ENCODE measurements at regions not wholly inside any gene's neighbourhood (a gene's known extent, or its start where the extent isn't known, plus 50 kb on each side); places are given as distances from the start of the nearest gene placed in this dataset.

DNA sequence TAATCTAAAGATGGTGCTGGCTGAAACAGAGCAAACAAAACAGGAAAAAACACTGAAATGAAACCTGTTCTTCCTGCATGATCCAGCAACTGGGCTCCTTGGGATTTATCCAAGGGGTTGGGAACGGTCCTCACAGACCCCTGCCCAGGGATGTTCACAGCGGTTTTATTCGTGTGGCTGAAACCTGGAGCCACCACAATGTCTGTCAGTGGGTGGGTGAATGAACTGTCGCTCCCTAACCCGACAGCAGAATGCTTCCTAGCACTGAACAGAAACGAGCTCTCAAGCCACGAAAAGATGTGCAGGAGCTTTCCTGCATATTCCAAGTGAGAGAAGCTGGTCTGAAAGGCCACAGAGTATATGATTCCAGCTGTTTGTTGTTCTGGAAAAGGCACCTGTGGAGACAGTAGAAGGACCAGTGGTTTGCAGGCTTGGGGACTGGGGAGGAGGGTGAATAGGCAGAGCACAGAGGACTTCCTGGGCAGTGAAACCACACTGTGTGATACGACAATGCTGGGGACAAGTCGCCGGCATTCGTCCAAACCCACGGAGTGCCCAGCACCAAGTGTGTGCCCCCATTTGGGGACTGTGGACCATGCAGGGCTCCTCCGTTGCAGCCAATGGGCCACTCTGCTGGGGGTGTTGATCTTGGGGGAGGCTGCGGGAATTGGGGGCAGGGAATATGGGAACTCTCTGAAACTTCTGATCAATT is 73.9 kb downstream of the TEX29 start:
- no peak for DNase-seq (ENCODE audit: low read depth)

DNA sequence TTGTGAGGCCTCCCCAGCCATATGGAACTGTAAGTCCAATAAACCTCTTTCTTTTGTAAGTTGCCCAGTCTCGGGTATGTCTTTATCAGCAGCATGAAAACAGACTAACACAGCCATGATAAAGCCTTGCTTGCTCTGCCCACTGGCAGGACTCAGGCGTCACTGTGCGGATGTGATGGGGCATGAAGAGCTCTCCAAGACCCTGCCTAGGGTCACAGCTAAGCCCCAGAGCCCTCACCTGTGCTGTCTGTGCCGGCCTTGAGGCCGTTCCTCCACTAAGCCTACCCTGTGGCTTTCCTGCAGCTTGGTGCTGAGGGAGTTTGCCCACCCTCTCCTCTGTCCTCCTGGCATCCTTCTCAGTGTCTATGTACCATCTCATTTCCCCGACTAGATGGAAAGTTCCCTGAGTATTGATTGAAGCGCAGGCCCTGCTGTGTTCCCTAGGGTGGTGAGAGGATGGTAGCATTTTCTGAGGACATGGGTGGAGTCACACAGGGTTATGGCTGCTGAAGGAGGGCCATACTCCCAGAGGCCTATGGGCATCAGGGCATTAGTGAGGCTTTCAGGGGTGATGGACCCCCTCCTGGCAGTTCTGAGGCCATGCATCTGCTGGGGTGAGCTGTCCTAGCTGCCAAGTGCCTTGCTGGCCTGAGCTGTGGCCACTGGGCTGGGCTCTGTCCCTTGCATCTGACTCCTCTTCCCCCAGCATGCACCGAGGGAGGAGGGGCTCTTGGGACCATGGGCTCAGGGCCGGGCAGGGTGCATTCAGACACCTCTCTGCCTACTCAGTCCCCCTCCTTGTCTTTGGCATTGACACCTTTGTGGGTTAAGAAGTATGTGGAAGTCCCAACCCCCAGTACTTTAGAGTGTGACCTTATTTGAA is 75.3 kb downstream of the TEX29 start:
- DNase-seq (ENCODE audit: low read depth), result no peak

DNA sequence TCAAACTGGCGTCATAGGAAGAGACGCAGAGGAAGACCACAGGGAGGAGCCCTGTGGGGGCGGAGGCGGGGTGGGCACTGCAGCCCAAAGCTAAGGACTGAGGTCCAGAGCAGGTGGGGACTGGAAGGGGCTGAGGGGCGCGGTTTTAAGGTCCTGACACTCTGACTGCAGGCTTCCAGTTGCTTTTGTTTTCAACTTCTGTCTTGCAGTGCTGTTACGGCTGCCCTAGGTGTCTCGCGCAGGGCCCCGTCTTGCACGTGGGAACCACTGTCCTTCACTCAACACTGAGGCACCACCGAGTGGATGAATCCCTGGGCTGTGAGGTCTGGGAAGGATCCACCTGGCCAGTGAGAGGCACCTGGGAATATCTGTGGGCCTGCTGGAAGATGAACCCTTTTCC is 76.0 kb downstream of the TEX29 start:
- no peak for DNase-seq (ENCODE audit: low read depth)

DNA sequence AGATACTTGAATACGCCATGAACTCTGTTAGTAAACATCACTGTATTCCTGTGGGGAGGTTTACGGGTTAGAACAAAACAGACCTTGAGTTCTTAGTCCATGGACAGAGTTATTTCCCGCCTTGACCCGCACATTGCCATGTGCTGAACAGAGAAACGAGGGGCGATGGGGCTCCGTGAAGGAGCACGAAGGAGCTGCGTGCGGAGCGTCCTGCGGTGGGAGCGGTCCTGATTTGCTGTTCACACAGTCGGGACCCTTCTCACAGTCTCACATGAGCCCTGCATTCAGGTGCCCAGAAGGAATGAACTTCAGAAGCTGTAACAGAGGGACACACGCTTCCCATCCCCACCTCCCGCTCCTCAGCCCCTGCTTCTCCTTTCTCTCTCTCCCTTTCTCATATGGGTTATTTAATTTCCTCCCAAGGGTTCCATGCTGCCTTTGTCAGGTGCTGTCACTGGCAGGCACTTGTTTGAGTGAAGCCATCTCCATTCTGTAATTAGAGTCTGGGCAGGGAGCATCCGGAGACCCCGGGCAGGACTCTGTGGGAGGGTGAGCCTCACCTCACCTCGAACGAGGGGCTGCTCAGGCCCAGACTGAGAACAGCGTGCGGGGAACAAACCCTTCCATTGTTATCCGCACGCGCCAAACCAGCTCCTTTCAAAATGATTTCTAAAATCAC is 76.9 kb downstream of the TEX29 start:
- DNase-seq (ENCODE audit: low read depth), result no peak

DNA sequence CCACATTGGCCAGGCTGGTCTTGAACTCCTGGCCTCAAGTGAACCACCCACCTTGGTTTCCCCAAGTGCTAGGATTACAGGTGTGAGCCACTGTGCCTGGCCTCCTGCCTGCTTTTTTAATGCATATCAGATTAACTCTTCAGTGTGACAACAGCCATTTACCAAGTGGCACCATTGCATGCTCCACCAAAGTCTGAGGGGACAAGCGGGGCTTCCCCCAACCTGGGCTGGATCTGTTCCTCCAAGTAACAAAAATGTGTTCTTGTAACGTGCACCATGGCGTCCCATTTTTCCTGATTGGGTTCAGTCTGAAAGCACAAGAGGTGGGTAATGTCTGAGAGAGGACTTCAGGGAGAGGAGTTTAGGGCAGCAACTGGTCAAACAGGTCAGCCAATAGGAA is 77.8 kb downstream of the TEX29 start:
- no peak for DNase-seq (ENCODE audit: low read depth)

DNA sequence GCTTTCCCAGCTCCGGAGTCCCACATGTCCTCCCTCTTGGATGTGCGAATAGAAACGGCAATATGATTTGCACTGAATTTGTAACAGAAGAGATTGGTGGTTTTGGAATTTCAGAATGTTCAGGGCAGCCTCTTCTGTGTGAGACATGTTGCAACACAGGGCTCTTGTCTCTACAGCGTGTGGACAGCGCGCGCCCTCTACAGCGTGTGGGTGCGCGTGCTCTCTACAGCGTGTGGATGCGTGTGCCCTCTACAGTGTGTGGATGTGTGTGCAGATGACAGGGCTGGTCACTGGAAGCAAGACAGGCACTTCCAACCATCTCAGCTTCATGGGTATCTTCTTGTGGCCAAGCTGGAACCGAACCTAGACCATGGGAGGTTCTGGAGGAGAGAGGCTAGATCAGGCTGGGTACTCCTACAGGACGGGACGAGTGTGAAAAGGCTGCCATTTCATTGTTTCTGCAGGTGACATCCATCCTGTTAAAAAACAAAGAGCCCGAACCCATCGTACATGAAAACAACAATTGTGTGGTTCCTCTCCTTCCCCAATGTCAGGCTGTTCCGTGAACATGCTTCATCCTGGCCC is 78.4 kb downstream of the TEX29 start:
- no peak for DNase-seq (ENCODE audit: low read depth)

DNA sequence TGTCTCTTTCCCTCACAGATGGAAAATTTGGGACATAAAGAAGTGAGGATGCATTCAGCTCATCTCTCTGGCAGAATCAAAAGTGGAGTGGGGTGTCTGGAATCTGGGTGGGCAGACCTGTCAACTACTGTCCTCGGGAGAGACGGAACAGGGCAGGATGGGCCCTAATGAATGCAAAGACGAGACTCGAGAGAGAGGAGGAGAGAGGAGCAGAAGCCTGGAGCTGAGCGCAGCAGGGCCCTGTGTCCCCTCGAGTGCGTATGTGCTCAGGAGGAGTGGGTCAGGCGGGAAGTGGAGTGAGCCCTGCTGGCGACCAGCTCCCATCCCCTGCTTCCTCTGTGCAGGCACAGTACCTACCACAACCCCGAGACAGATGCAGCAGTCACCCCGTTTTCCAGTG is 78.9 kb downstream of the TEX29 start:
- DNase-seq (ENCODE audit: low read depth), result no peak

DNA sequence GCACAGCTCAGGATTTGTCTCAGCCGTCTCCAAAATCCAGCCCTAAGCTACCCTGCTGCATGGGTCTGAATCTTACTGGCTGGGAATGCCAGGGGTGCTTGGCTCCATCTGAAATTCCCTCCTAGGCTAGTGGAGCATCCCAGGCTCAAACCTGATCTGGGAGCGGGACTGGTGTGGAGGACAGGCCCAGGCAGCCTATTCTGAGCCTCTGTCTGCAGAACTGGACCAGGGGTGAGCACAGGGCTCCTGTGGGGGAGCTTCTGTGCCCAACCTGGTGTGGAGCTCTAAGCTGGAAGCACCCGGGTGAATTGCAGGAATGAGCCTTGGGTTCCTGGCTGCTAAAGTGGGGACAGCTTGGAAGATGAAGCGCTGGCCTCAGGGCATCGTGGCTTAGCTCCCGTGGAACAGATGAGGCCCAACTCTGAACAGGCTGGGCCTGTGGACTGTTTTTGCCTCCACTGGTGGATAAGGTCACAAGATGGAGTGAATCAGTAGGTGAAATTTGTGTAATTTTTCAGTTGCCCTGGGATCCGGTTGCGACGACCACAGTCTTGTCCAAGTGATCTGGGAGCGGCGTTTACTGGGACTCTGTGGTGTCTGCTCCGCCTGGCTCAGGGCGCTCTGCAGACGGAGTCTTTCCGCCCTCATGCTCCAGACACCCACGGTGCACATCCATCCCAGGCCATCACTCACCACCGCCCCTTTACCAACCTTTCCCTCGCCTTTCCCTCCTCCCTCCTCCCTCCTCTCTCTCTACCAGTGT is 79.5 kb downstream of the TEX29 start:
- DNase-seq (ENCODE audit: low read depth), result no peak

DNA sequence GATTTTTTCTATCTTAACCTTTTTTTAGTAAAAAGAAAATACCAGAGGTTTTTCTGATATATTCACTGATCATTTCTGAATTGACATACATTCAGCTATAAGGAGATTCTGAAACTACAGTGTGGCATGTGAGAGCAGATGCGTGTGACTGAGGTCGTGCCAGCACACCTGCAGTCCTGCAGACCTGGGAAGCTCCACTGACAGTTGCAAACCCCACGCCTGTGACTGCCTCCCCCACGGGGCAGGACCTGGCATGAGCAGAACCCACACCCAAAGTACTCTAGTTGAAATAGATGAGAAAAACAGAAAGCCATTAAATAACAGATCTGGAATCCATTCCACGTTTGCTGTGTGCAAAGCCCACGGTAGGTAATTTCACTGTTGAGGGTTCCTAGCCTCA is 80.7 kb downstream of the TEX29 start:
- no peak for DNase-seq (ENCODE audit: low read depth)

DNA sequence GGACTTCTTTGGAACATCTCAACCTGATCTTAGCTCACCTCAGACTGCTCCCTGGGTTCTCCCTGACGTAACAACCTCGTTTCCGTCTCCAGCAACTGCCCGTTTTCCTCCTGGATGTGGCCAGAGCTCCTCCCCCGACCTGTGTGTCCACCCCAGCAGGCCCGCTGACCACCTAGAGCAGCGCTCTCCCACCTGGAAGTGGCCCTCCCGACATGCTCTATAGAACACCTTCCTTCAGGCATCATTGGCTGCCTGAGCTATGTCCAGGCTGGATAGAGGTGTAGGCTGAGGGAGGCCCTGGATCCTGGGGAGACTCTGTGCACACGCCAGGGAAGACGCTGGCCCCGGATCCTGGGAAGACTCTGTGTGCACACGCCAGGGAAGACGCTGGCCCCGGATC is 81.3 kb downstream of the TEX29 start:
- DNase-seq (ENCODE audit: low read depth), result no peak

DNA sequence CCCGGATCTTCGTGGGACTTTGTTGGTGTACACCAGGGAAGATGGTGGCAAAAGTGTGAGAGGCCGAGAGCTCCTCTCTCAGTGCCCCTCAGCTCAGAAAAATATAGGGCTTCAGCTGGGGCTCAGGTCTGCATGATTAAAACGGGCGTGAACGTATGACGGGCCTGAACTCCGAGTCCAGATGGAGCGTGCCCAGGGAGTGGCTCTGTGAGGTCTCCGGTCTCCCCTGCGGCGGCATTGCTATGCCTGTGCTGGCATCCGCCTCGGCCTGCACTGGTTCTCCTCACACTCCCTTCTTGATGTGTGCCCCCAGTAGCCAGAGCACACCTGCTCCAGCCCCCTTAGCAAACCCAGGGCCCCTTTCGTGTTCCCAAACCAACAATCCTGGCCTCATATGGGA is 82.0 kb downstream of the TEX29 start:
- no peak for DNase-seq (ENCODE audit: low read depth)

DNA sequence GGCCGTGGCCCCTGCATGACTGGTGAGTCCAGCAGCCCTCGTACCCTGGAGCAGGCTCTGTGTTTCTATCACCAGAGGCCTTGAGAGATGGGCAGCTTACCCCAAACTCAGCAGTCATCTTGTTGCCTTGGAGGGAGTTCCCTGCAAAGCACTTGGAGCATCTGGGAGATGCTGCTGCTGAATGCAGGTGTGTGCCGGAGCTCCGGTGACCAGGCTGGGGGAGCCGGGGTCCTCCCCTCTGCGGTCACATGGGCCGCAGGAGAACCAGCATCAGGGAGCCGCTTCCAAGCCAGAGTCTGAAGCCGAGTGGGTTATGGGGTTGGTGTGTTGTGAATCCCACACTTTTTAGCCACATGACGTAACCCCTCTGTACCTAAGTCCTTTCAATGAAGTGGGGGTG is 82.8 kb downstream of the TEX29 start:
- no peak for DNase-seq (ENCODE audit: low read depth)

DNA sequence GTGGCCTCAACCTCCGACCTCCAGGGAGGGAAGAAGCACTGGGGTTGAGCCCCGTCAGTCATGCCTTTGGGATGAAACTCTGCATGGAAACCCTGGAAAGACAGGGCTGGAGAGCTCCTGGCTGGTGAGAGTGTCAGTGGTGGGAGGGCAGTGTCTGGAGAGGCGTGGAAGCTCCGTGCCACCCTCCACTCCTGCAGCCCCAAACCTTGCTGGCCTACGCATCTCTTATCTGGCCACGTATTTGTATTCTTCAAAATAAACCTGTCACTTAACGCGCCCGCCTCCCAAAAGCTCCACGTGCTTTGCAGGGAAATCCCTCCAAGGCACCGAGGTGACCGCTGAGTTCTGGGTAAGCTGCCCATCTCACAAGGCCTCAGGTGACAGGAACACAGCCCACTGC is 84.3 kb downstream of the TEX29 start:
- no peak for DNase-seq (ENCODE audit: low read depth)

DNA sequence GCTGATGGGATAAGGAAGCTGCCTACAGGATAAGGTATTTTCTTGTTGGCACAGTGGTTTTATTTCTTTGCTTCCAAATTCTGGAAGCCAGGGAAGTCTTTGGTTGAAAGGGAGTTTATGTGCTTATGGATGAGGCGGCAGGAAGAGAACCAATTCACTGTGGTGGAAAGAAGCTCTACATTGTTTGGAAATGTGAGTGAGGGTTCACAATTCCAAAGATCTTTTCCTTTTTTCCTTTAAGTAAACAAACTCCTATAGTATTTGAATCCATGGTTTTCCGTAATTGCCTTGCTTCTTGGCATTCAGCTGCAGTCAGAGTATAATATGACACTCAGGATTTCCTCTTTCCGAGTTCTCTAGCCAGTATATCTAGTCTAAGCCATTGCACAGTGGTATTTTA is 86.2 kb downstream of the TEX29 start:
- no peak for DNase-seq (ENCODE audit: low read depth)

DNA sequence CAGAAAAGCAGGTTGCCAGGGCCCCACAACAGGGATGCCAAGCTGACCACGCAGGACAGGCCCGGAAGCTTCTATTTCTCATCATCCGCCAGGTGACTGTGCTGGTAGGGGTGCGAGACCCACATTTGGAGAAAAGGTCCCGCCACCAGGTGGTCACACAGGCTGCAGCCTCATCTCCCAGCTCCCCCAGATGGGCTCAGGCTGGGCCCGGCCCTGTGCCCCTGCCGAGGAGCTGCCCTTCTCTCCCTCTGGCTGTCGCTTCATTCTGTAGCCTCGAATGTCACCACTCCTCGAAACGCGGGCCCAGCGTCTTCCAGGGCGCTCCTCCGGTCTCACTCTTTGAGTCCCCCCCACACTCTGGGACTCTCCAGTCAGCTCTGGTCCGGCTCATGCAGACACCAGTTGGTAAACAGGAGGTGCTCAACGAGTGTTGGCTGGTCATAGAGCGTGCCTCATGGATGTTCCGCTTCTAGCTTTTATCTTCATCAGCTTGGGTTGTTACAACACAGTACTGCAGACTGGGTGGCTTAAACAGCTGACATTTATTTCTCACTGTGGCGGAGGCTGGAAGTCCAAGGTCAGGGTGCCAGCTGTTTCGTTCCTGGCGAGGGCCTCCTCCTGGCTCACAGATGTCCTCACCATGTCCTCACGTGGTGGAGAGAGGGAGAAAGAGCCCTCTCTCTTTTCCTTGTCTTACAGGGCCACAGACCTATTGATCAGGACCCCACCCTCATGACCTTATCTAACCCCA is 87.1 kb downstream of the TEX29 start:
- no peak for DNase-seq (ENCODE audit: low read depth)

DNA sequence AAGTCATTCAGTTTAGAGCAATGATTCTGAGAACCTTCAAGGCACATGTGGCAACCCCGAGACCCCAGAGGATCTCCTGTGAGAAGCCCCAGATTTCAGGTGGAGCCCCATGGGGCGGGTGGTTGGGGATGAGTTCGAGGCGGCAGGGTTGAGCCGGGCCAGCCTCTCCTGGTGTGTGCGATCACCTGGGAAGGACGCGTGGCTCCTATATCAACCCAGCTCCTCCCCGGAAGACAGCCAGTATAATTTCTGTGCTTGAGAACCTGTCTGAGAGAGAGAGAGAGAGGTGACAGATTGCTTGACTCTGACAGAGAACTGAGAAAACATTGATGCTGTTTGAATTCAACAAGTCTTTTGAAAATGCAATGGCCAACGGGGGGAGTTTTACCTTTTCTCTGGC is 89.0 kb downstream of the TEX29 start:
- no peak for DNase-seq (ENCODE audit: low read depth)

DNA sequence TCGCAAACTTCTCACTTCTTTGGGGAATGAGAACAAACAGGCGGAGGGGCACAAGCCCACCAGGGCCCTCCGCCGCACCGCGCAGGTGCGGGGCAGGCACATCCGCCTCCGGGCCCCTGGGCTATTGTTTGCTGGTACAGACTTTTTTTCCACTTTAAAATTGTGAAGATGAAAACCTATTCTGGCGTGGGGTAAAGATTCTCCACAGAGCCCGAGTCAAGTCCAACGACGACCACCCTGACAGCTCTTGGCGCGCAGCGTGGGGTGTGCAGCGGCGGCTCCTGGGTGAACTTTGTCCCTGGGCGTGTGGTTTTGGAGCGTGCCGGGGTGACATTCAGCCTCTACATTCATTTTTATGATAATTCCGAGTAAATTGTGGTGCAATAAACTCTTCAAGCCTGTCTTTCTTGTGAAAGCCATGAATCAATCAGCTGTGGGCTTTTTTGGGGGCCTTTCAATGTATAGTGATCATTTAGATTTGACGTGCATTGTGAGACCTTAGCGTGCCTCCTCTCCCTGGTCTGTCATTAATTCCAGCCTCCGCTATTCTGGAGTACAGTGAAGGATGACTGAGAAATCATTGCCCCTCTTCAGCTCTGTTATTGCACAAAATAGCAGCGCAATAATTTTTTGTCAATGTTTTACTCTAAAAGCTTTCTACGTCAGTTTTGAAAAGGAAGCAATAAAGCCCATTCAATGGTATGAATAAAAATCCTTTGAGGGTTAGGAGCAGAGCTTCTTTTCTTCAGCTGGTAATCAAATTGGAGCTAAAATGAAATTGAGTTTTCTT is 90.0 kb downstream of the TEX29 start:
- DNase-seq (ENCODE audit: low read depth), result no peak

DNA sequence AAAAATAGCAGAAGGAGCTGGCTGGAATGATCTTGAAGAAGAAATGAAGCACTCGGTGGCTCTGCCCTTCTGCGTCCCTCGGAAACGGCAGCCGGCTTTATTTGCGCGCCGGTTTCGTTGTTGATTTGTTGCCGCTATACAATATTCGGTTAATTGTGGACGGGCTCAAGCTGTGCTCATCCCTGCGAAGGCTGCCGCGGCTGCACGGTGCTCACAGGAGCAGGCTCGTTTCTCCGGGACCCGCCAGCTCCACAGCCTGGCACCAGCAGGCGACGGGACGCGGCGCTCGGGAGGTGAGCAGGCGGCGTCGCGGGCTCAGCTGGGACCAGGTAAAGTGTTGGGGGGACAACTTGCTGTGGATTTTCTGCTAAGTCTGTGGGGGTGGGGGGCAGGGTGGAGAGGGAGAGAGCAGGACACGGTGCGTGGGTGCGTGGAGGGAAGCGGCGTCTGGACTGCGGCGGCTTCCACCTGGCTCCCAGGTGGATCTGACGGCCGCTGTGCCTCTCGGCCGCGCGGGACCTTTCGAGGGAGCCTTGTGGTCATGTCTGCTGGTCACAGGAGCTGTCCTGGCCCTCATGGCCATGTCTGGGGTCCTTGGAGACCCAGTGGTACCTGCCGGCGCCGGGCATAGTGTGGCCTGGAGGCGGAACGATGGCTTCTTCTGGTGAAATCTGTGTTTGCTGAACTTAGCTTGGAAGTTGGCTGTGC is 90.9 kb downstream of the TEX29 start:
- DNase-seq (ENCODE audit: low read depth), result no peak

DNA sequence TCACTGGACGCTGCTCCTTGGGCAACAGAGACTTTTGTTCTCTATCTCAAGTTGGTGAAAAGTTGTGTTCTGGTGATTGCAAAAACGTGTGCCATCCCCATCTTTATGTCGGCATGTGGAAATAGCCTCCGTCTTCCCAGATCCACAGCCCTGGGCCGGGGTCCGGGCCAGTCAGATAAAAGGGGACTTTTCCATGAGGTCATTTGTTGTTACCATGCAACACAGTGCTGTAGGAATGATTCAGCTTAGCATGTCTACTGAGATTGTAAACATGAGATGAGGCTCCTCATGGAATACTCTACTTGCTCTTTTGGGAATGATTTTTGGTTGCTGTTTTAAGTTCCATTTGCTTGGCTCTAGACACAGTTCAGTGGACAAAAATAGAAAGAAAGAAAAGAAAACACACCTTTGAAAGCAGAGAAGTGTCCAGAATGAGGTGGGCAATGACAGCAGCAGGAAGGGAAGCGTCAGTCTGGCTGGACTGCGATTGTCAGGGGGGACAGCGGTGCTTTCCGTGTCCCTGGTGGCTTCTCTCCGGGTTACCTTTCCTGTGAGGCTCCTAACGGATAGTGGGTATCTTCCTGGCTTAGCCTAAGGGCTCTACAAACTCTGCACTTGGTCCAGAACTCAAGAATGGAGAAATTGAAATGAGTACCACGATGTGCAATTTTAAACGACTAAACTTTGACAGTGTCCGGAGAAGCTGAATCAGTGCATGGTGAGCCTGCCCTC is 91.6 kb downstream of the TEX29 start:
- no peak for DNase-seq (ENCODE audit: low read depth)

All from GM04503 (cell line).